Stomach (tissue), 8 donors: ENCODE measurements at regions not wholly inside any gene's neighbourhood (a gene's known extent, or its start where the extent isn't known, plus 50 kb on each side); places are given as distances from the start of the nearest gene placed in this dataset.
A peak's percentile ranks its signal among the peaks of the same experiment; 100 is the strongest.

Source experiments
- DNase-seq, 2 donors: peaks; one replicate each; pipeline versions ENCODE4 v3.0.0 to v3.0.0-alpha.2; 2013 to 2019
- H3K27ac ChIP-seq, 5 donors: fragments of 200-600 bp in 4 of 5; sonication (generic) in 4 of 5; one replicate each; pipeline ENCODE4 v1.5.1; 2013 to 2019; ENCODE audit warnings: mild to moderate bottlenecking in 1 of 5, moderate library complexity in 1 of 5
- H3K27me3 ChIP-seq, 3 donors: fragments of 200-600 bp; sonication (generic); one replicate each; pipeline ENCODE4 v1.5.1; 2017 to 2019; ENCODE audit warnings: mixed run types in 1 of 3
- H3K36me3 ChIP-seq, 4 donors: fragments of 200-600 bp; sonication (generic); 1 replicate in 3 of 4; 2 replicates in 1 of 4; pipeline ENCODE4 v1.5.1; 2016 to 2019
- H3K4me1 ChIP-seq, 4 donors: fragments of 200-600 bp; sonication (generic); one replicate each; pipeline ENCODE4 v1.5.1; 2016 to 2019
- H3K4me3 ChIP-seq, 4 donors: fragments of 200-600 bp; sonication (generic) in 3 of 4; one replicate each; pipeline ENCODE4 v1.5.1; 2016 to 2019; ENCODE audit warnings: mild to moderate bottlenecking in 1 of 4
- H3K9me3 ChIP-seq, 4 donors: fragments of 200-600 bp; sonication (generic); one replicate each; pipeline ENCODE4 v1.5.1; 2016 to 2019
- CTCF ChIP-seq, 7 experiments: fragments of 450-650 bp in 4 of 7; fragments of 200-600 bp in 3 of 7; sonication (generic) in 3 of 7; IDR thresholded peaks; one replicate each; pipeline ENCODE4 v1.5.1; 2016 to 2019; ENCODE audit warnings: antibody characterized with exemption in 7 of 7, control low read depth in 2 of 7, mild to moderate bottlenecking in 1 of 7
- EP300 ChIP-seq: sonication (generic); formaldehyde crosslinking; IDR thresholded peaks from one replicate; pipeline ENCODE4 v1.6.1; 2017; ENCODE audit warnings: antibody characterized with exemption
- POLR2A ChIP-seq, 4 donors: fragments of 450-650 bp; IDR thresholded peaks; one replicate each; pipeline ENCODE4 v1.6.1; 2016; ENCODE audit warnings: antibody characterized with exemption in 4 of 4, control low read depth in 2 of 4, mild to moderate bottlenecking in 1 of 4, moderate library complexity in 1 of 4
- POLR2AphosphoS5 ChIP-seq, 3 donors: sonication (generic); formaldehyde crosslinking; IDR thresholded peaks; one replicate each; pipeline ENCODE4 v1.6.1; 2016; ENCODE audit warnings: antibody characterized with exemption in 3 of 3
- WGBS, 5 donors: extraction: QIAGEN DNeasy Blood & Tissue Kit in 3 of 5; methylation state at CpG; one replicate each; pipeline versions ENCODE4 v1.1.5 to v1.1.7; 2013 to 2018; 5-methylcytosine and 5-hydroxymethylcytosine counted together
- intact Hi-C: fragments of 100-400 bp; cut with DNase I; formaldehyde crosslinking; loops from one replicate; pipeline ENCODE4 v1.15.1; 2023; ENCODE audit warnings: low total_unique reads
- donor health status: healthy with polysubstance abuse.
- donor health status: Bipolar disorder and iron deficiency.
- donor health status: healthy.

GRCh38 chr14:49980027-49980426 lies 87.1 kb downstream of the ARF6 start:
- no peaks in the 10 kb centered on the region for H3K9me3 ChIP-seq
- peaks cover 4 to 41% (median 19%) of the 10 kb centered on the region in 4 donors for H3K4me1 ChIP-seq
- H3K4me3 ChIP-seq: no peak overlapping the region
- TF ChIP-seq POLR2AphosphoS5 (IDR thresholded peaks at IDR 0.05): no peak
- no peak for TF ChIP-seq CTCF (IDR thresholded peaks at IDR 0.05)
- TF ChIP-seq POLR2A (IDR thresholded peaks at IDR 0.05): no peak
- no peak for TF ChIP-seq EP300
- DNase-seq: no peak
- H3K27ac ChIP-seq: peak overlapping the region in 1 of 5 donors; percentile 65
- intact Hi-C loops: no loop called here
- no peaks in the 10 kb centered on the region for H3K36me3 ChIP-seq
- H3K27me3 ChIP-seq: no peaks in the 10 kb centered on the region

DNA sequence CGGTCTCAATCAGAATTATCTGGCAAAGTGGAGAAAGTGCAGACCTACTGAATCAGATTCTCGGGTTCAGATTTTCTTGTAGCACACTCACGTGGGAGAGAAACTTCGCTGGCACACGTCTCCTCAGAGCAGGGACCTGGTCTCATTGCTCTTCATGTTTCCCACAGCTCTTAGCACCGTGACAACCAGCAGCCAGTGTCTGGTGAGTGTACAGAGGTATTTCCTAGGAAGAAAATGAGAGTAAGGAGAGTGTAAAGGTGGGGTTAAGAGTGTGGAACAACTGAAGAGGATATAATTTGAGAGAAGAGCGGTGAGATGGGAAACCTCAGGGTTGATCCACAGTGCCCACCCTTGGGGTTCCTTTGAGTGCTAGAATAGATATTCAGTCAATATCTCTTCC lies 89.2 kb downstream of the ARF6 start:
- intact Hi-C loops: no loop called here
- Histone ChIP-seq H3K4me1 (peaks cover 6 to 38% (median 19%) of the 10 kb centered on the region in 4 donors), H3K36me3 (no peaks in the 10 kb centered on the region), H3K9me3 (no peaks in the 10 kb centered on the region), H3K4me3 (peak overlapping the region in 1 of 4 donors; percentile 23), H3K27ac (peak overlapping the region in 2 of 5 donors; percentile 42 to 65), H3K27me3 (no peaks in the 10 kb centered on the region)
- TF ChIP-seq EP300: no peak
- TF ChIP-seq POLR2A (IDR thresholded peaks at IDR 0.05): no peak
- no peak for TF ChIP-seq CTCF (IDR thresholded peaks at IDR 0.05)
- TF ChIP-seq POLR2AphosphoS5 (IDR thresholded peaks at IDR 0.05): no peak
- DNase-seq: no peak
- 65 to 78% (median 75%) methylated on average over 7 of the region's 7 CpGs for WGBS, 5 donors

GRCh38 chr14:49982501-49982951 lies 89.6 kb downstream of the ARF6 start:
- Histone ChIP-seq H3K36me3 (no peaks in the 10 kb centered on the region), H3K27ac (peak overlapping the region in 3 of 5 donors; percentile 42 to 65 (median 48)), H3K4me1 (peaks cover 8 to 41% (median 19%) of the 10 kb centered on the region in 4 donors), H3K9me3 (no peaks in the 10 kb centered on the region), H3K4me3 (peak overlapping the region in 2 of 4 donors; percentile 14 to 23), H3K27me3 (no peaks in the 10 kb centered on the region)
- TF ChIP-seq CTCF (IDR thresholded peaks at IDR 0.05) (no peak), POLR2AphosphoS5 (IDR thresholded peaks at IDR 0.05) (no peak), POLR2A (IDR thresholded peaks at IDR 0.05) (no peak), EP300 (no peak)
- intact Hi-C loops: no loop called here
- 40 to 52% (median 42%) methylated on average over 9 of the region's 9 CpGs for WGBS, 5 donors
- DNase-seq: peak in 1 of 2 donors; percentile 64

- H3K4me3 ChIP-seq: no peak overlapping the region
- no peak for DNase-seq
- H3K27ac ChIP-seq: no peak overlapping the region
- H3K4me1 ChIP-seq: peaks cover 7 to 46% (median 25%) of the 10 kb centered on the region in 4 donors
- TF ChIP-seq CTCF (IDR thresholded peaks at IDR 0.05) (no peak), POLR2AphosphoS5 (IDR thresholded peaks at IDR 0.05) (no peak), POLR2A (IDR thresholded peaks at IDR 0.05) (no peak), EP300 (no peak)
- H3K36me3 ChIP-seq: no peaks in the 10 kb centered on the region
- H3K27me3 ChIP-seq: no peaks in the 10 kb centered on the region
- intact Hi-C loops: no loop called here
- H3K9me3 ChIP-seq: no peaks in the 10 kb centered on the region
- 86 to 95% (median 89%) methylated on average over 2 of the region's 2 CpGs for WGBS, 5 donors
Observed at GRCh38 chr14:49984424-49984823, 91.5 kb downstream of the ARF6 start.
